ENCODE measurements at regions not wholly inside any gene's neighbourhood (a gene's known extent, or its start where the extent isn't known, plus 50 kb on each side); places are given as distances from the start of the nearest gene placed in this dataset.

DNA sequence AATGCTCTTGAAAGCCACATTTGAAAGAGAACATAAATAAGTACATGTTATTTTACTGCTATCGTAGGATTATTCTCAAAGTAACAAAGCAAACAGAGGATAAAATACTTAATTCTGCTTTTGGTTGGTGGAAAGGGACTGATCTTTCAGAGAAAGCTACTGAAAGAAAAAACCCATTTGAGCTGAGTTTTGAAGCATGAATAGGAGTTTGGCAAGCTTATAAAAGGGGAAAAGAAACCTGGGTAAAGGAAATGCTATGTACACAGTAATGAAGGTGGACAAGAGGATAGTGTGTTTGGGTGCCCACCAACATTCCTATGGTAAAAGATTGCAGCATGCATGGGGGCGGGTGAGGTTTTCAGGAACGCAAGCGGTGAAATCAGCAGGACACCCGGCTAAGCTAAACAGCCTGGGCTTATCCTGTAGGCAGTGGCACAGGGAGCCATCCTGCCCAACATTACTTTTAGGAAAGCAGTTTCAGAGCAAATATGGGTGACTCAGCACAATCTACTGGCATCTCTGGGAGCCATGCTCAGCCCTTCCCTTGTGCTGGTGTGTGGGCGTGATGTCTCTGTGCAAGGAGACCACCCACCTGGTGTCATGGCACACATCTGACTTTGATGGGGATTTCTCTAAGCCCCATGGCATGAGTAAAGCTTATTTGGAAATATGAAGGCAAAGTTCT is 673.9 kb upstream of the KLF4 start:
- H3K9me3 ChIP-seq, result no peaks in the 10 kb centered on the region
- TF ChIP-seq, protein P1, sequence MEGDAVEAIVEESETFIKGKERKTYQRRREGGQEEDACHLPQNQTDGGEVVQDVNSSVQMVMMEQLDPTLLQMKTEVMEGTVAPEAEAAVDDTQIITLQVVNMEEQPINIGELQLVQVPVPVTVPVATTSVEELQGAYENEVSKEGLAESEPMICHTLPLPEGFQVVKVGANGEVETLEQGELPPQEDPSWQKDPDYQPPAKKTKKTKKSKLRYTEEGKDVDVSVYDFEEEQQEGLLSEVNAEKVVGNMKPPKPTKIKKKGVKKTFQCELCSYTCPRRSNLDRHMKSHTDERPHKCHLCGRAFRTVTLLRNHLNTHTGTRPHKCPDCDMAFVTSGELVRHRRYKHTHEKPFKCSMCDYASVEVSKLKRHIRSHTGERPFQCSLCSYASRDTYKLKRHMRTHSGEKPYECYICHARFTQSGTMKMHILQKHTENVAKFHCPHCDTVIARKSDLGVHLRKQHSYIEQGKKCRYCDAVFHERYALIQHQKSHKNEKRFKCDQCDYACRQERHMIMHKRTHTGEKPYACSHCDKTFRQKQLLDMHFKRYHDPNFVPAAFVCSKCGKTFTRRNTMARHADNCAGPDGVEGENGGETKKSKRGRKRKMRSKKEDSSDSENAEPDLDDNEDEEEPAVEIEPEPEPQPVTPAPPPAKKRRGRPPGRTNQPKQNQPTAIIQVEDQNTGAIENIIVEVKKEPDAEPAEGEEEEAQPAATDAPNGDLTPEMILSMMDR (IDR thresholded peaks at IDR 0.05), result no peak
- H3K27me3 ChIP-seq, result no peaks in the 10 kb centered on the region
- H3K27ac ChIP-seq, result no peak overlapping the region
- no peak for DNase-seq
- no peaks in the 10 kb centered on the region for H3K36me3 ChIP-seq
- H3K4me1 ChIP-seq, result no peaks in the 10 kb centered on the region
- intact Hi-C loops (cut with DNase I; ENCODE audit: low total_unique reads), result no loop called here
- no peak overlapping the region for H3K4me3 ChIP-seq

DNA sequence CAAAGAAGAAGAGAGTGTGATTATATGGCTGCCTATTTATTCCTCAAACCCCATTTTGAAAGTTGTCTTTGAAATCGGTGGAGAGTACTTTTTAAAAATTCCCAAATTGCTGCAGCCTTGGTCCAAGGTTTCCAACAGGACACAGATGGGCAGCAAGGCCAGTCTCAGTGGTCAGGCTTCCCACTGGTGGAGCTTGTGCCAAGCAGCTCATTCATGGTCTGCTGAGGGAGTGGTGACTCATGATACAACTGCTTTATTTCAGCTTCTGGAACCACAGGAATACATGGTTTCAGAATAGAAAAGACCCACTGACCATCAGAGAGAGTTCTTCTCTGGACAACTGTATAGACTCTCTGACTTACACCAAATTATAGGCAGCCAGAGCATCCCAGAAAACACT is 673.1 kb upstream of the KLF4 start:
- no peak overlapping the region for H3K27ac ChIP-seq
- no peaks in the 10 kb centered on the region for H3K27me3 ChIP-seq
- intact Hi-C loops (cut with DNase I; ENCODE audit: low total_unique reads), result no loop called here
- no peaks in the 10 kb centered on the region for H3K4me1 ChIP-seq
- DNase-seq, result peak in 1 of 2 donors; percentile 38
- no peak overlapping the region for H3K4me3 ChIP-seq
- no peaks in the 10 kb centered on the region for H3K9me3 ChIP-seq
- TF ChIP-seq, protein P1 (IDR thresholded peaks at IDR 0.05), result no peak
- no peaks in the 10 kb centered on the region for H3K36me3 ChIP-seq

DNA sequence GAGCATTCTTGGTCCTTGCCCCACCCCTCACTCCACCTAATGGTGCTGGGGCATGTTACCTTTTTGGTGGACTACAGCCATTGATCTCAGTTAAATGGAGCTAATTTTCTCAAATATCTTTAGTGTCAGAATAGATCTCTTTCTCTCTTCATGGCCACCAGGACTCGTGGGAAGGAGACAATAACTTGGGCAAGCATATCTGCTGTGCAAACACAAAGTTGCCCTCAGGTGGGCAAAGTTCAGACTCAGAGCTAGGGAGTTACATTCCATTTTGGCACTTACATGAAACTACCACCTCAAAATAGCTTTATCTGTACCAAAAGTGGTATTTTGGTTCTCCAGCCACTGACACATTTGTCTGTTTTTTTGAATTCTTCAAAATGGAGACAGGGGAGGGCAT is 671.9 kb upstream of the KLF4 start:
- intact Hi-C loops (cut with DNase I; ENCODE audit: low total_unique reads), result no loop called here
- DNase-seq, result no peak
- Histone ChIP-seq H3K27ac (no peak overlapping the region), H3K4me1 (no peaks in the 10 kb centered on the region), H3K4me3 (no peak overlapping the region), H3K9me3 (no peaks in the 10 kb centered on the region), H3K36me3 (no peaks in the 10 kb centered on the region), H3K27me3 (no peaks in the 10 kb centered on the region)
- TF ChIP-seq, protein P1 (IDR thresholded peaks at IDR 0.05), result no peak

DNA sequence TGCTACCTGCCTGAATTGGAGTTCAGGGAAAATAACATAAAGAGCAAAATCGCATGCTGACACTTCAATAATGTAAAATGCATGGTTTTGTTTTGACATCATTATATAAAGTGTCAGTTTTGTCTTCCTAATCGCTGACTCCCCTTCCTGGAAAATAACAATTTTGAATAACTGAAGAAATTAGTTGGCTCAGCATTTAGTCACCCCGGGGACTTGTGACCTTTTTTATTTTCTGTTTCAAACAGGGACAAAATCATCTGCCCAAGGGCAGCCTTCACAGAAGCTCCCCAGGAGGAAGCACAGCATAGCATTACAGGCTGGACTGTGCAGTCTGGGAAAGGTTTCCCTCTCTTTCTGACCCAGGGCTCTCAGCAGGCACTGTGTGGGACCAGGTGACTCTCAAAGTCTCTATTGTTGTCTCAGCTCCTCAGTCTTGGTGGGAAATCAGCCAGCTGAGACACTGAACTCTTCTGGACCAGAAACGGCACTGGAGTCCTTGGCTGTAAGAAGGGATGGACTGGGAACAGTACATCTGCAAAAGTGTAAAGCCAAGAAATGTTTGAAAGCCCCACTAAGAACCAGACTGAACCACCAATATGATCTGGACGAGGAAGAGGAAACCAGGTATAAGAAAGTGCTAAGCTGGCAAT is 671.3 kb upstream of the KLF4 start:
- Histone ChIP-seq H3K27me3 (no peaks in the 10 kb centered on the region), H3K9me3 (no peaks in the 10 kb centered on the region), H3K4me1 (no peaks in the 10 kb centered on the region), H3K36me3 (no peaks in the 10 kb centered on the region), H3K4me3 (no peak overlapping the region), H3K27ac (no peak overlapping the region)
- TF ChIP-seq, protein P1 (IDR thresholded peaks at IDR 0.05), result no peak
- intact Hi-C loops (cut with DNase I; ENCODE audit: low total_unique reads), result no loop called here
- no peak for DNase-seq

DNA sequence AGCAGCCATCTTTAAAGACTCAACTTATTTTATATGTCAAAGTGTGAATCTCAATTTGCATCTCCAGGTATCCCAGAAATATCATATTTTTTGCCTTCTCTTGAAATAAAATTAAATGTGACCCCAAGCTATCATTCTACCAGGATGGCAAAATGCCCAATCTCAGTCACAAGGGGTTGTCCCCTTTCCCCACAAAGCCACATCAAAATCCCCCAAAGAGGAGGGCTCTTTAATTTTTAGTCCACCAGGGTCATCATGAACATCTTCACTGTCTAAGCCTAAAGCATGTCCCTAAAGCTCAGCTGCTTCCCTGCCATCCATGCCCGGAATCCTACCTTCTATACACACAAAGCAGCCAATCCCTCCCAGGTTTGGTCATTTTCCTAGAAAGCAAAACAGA is 670.5 kb upstream of the KLF4 start:
- TF ChIP-seq, protein P1 (IDR thresholded peaks at IDR 0.05), result no peak
- intact Hi-C loops (cut with DNase I; ENCODE audit: low total_unique reads), result no loop called here
- Histone ChIP-seq H3K36me3 (no peaks in the 10 kb centered on the region), H3K27me3 (no peaks in the 10 kb centered on the region), H3K4me1 (no peaks in the 10 kb centered on the region), H3K27ac (no peak overlapping the region), H3K4me3 (no peak overlapping the region), H3K9me3 (no peaks in the 10 kb centered on the region)
- DNase-seq, result no peak
